Fibroblast of lung (primary cell): ENCODE measurements at regions not wholly inside any gene's neighbourhood (a gene's known extent, or its start where the extent isn't known, plus 50 kb on each side); places are given as distances from the start of the nearest gene placed in this dataset.

Experiments used
- EZH2 ChIP-seq: IDR thresholded peaks from 2 replicates; pipeline ENCODE4 v1.5.1; 2012; ENCODE audit warnings: low read length, control low read depth, mild to moderate bottlenecking; ENCODE audit errors: missing control alignments
- TF ChIP-seq, protein P1 (sequence below), 2 donors: IDR thresholded peaks in 1 of 2; conservative IDR thresholded peaks in 1 of 2; 1 replicate in 1 of 2; 2 replicates in 1 of 2; pipeline ENCODE4 v1.5.1; 2011 to 2012; ENCODE audit warnings: low read length in 2 of 2, control low read depth in 1 of 2, inconsistent platforms in 1 of 2, low read depth in 1 of 2, mild to moderate bottlenecking in 1 of 2

DNA sequence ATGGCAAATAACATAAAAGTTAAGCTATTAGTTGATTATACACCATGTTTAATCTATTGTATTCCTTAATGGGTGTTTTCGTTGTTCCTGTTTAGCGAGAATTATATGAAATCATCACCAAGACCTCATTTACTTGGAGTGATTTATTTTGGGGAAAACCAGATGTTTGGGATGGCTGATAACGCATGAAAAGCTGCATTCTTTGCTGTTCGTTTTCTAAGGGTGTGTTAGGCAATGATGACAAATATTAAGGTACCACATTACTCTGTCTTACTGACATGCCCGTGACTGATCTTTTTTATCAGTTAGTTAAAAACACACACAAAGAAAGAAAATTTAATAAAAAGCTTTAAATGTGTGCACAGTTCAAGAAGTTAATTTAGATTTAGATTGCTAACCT lies 176.4 kb downstream of the ZFP64 start:
- TF ChIP-seq, protein P1, sequence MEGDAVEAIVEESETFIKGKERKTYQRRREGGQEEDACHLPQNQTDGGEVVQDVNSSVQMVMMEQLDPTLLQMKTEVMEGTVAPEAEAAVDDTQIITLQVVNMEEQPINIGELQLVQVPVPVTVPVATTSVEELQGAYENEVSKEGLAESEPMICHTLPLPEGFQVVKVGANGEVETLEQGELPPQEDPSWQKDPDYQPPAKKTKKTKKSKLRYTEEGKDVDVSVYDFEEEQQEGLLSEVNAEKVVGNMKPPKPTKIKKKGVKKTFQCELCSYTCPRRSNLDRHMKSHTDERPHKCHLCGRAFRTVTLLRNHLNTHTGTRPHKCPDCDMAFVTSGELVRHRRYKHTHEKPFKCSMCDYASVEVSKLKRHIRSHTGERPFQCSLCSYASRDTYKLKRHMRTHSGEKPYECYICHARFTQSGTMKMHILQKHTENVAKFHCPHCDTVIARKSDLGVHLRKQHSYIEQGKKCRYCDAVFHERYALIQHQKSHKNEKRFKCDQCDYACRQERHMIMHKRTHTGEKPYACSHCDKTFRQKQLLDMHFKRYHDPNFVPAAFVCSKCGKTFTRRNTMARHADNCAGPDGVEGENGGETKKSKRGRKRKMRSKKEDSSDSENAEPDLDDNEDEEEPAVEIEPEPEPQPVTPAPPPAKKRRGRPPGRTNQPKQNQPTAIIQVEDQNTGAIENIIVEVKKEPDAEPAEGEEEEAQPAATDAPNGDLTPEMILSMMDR (conservative IDR thresholded peaks at IDR 0.05 in 1 of 2, IDR thresholded peaks at IDR 0.05 in 1 of 2; ENCODE audit: low read depth in 1 of 2, low read length in 2 of 2), result no peak
- TF ChIP-seq EZH2, result no peak
